ENCODE measurements at regions not wholly inside any gene's neighbourhood (a gene's known extent, or its start where the extent isn't known, plus 50 kb on each side); places are given as distances from the start of the nearest gene placed in this dataset.
"Not testable (repeated sequence)": the region's sequence is repeated elsewhere in the genome, so short reads cannot be mapped to it uniquely, and the experiment has no call there.

- not testable (repeated sequence) for TF ChIP-seq CTCF, POLR2A (IDR thresholded peaks at IDR 0.05)
Observed at GRCh38 chr5:33138145-33138544, 302.6 kb upstream of the TARS1 start.

Measured in uterus (tissue), 2 donors.